DMS 273 (cell line): ENCODE measurements at regions not wholly inside any gene's neighbourhood (a gene's known extent, or its start where the extent isn't known, plus 50 kb on each side); places are given as distances from the start of the nearest gene placed in this dataset.
"Not testable (repeated sequence)": the region's sequence is repeated elsewhere in the genome, so short reads cannot be mapped to it uniquely, and the experiment has no call there.

Source experiments
- DNase-seq: peaks from one replicate; lab custom pipeline; 2025; ENCODE audit not compliant: unreplicated experiment; lab: John Stamatoyannopoulos, UW

DNA sequence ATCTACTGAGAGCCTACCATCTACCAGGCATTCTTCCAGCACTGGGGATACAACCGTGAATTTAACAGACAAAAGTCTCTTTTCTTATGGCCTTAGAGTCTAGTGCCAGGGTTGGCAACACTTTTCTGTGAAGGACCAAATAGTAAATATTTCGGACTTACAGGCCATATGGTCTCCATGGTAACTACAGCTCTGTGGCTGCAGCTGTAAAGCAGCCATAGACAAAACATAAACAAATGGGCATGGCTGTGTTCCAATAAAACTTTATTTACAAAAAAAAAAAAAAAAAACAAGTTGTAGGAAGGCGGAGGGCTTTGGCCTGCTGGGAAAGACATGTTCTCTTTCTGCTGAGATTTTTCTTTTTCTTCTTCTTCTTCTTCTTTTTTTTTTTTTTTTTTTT, 98.7 kb downstream of the ABCC12 start:
- peak; percentile 43 for DNase-seq

DNA sequence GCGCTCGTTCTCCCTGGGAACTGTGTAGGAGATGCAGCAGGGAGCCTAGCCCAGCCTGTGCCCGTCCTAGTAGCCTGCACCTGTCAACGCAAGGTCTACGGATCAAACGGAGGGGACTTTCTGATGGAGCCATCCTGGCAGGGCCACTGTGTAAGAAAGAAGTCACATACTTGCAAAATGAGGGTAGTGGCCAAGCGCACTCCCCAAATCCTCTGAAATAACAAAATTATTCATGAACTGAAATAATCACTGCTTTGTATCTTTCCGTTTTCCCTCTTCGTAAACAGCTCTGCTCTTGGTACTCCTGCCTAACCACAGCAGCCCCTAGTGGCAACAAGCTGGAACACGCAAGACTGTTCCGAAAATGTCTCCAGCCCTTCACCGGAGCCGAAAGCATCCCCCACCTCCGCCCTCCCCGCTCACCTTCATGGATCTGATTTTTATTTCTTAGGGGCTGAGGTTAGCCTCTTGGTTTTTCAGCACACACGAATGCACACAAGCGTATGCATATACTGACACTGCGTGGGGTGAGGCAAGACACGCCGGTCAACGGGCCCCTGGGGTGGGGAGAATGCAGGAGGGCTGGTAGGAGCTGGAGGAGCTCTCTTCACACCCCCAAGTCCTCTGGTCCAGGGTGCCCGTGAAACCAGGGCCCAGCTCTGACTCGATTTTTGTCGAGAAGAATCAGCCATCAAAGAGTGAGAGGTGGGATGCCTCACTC, 100.8 kb downstream of the ABCC12 start:
- peak; percentile 79 for DNase-seq

DNA sequence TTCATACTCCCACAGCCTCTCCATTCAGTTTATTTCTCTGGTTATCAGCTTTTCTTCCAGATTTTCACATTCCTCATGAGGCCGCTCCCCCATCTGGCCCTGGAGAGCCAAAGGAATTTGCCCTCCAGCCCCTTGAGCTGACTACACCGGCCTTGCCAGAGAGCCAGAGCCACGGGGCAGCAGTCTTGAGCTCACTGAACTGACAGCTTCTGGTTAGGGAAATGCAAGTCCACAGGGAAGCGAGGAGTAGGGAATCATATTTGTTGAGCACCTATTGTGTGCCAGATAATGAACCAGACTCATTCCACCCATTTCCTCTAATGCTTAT, 102.4 kb downstream of the ABCC12 start:
- DNase-seq = no peak

DNA sequence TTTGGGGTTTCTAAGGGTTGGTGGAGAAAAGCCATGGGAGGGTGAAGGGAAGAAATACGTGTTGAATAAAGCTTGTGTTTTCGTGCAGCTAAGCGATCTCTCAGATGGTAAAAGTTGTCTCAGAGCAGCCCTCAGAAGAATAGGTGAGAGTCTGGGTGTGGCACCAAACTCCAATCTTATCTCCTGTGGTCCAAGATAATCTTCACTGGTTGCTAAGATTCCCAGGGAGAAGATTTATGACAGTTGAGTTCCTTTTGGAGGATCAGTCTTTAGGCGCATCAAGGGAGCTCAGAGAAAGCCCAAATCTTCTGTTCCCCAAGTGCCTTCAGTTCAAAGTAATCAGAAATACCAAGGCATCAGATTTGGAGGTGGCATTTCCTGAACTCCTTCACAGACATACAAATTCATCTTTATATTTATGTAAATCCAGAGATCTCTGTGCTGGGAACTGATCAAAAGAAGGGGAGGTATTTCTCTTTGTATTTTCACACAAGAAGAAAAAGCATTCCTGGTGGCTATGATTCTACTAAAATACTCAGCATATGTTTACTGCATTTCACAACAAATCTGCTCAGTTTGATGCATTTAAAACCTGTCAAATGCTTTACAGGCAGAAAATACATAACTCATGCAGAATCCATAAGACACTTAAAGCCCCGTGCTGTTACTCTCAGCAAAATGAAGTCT, 102.9 kb downstream of the ABCC12 start:
- DNase-seq = no peak

DNA sequence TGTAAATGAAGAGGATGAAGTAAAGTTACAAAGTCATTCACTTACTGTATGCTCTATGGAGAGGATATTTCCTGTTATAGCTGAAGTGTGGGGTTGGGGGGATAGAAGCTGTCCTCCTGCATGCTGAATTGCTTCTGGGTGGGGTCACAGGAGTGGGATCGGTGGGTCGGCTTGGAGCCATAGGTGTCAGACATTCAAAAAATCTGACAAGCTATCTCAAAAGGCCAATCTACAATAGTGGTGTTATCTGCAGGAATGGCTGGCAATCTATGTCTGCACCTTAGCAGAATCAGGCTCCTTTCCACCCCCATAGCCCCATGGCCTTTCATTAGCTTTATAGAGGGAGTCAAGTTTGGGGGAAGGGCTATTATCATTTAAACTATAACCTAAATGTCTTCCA, 104.9 kb downstream of the ABCC12 start:
- no peak for DNase-seq

DNA sequence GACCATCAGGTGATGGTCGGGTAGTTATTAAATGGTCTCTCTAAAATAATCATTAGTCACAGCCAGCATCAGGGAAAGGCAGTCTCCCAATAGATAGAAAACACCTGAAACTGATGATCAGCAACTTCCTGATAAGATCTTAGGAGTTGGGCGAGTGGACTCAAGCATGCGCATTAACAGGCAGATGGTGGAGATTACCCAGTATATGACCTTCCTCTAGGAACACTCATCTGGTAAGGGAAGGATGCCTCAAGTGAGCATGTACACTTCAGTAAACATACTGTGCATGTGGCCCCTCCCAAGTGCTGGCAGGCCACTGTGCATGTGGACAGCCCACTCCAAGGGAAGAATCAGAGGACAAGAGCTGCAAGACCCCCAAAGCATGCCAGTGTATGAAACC, 105.9 kb downstream of the ABCC12 start:
- no peak for DNase-seq

DNA sequence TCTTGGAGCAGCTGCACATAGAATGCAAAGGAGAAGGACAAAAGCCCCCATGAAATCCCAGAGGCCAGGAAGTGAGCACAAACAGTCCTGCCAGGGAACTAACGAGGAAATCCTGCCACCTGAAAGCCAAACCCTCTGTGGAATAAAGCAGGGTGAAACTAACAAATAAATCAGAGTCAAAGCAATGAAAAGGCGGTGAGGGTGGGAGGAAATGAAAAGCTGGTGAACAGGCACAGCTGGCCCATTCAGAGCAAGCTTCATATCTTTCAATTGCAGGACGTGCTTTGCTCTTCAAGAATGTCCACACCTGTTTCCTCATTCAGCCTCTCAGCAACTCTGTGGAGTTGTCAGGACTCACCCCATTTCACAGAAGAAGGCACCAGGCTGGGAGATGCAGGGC, 108.1 kb downstream of the ABCC12 start:
- no peak for DNase-seq

DNA sequence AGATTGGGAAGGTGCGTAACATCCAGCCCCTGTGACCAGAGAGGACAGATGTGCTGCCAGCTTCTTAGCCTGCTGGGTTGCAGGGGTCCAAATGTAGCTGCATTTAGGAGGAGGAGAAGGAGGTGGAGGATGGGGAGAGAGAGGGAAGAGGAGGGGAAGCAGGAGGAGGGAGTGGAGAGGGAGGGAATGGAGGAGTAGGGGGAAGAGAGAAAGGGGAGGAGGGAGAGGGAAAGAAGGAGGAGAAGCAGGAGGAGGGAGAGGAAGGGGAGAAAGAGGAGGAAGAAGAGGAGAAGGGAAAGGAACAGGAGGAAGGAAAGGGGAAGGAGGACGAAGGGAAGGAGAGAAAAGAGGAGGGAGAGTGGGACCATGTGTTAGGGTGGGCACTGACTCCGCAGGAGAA, 108.6 kb downstream of the ABCC12 start:
- DNase-seq = no peak

DNA sequence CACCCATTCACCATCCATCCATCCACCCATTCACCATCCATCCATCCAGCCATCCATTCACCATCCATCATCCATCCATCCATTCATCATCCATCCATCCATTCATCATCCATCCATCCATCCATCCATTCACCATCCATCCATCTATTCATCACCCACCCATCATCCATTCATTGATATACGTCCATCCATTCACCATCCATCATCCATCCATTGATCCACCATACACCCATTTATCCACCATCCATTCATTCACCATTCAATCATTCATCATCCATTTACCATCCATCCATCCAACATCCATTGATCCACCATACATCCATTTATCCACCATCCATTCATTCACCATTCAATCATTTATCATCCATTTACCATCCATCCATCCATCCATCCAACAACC, 111.7 kb downstream of the ABCC12 start:
- no peak for DNase-seq

DNA sequence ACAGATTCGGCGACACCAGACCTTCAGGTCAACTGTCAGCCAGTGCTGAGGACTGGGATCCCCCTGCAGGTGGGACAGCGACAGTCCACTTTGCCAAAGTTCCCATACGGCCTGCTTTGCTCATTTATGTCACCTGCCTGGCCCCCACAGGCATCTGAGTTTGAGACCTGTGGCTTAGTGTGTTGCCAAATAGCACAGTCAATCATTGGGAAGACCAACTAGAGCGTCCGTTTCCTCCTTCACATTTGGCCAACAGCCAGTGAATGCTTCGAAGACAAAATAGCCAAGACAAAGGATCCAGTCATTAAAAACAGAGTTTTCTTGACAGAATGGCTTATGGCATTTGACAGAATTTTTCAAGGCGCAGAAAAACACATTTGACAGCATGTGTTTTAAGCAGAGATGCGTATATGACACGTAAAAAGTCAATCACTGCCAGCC, 113.8 kb downstream of the ABCC12 start:
- DNase-seq = peak; percentile 39

DNA sequence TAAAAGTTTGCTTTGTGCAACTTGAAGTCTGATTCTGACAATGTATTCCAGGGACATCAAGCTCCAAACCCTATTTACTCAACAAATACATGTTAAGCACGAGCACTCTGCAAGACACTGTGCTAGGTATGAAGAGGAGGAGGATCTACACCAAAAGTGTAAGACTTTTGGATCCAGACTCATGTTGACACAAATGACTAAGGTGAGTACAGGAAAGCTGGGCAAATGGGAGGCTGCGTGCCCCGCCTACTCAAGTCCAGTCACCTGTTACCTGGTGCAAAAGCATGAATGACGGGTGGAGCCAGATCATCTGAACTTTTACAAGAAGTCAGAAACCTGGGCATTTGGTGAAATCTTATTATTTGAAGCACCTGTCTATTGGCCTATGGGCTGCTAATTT, 120.7 kb downstream of the ABCC12 start:
- DNase-seq = no peak

DNA sequence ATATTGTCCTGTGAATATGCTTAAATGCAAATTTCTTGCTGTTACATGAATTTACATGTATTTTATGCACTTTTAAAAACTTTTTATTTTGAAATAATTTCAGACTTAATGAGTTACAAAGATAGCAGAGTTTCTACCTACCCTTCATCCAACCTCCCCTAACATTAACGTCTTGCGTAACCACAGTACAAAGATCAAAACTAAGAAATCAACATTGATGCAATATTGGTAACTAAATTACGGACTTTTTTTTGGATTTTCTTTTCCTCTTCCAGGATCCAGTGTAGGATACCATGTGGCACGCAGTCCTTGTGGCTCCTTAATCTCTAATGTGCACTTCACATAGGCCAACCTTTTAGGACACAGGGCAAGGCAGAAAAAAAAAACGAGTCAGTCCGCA, 124.9 kb downstream of the ABCC12 start:
- no peak for DNase-seq

DNA sequence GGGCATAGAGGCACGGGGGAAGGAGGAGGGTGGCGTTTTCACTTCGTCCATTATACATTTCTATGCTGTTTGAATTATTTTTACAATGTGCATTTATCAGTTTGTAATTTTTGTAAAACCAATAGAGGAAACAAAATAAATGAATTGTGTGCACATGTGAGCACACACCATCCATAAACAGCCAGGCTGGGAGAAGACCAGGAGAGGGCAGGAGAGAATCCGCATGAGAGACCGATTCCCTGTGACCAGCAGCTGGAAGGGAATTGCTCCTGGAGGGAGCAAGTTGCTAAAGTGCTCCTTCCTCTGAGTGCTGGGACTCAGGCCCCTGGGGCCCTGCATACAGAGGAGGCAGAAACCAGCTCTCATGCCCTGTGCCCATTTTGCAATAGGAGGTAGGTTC, 126.0 kb downstream of the ABCC12 start:
- no peak for DNase-seq

DNA sequence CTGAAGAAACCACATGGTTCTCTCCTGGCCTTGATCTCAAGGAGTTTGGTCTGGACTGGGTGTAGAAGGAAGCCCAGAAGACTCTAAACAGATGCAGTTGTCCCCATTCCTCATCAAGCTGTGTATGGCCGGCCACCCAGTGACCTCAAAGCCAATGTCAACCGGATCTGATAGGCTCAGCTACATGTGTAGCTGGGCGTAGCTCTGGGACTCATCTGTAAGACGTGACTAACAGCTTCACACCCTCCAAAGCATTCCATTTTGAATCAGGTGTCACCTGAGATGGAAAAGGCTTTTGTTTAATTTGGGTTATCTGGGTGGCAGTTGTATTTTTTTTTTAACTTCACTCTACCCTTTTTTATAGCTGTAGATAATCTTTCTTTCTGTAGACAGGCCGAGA, 130.4 kb downstream of the ABCC12 start:
- no peak for DNase-seq

DNA sequence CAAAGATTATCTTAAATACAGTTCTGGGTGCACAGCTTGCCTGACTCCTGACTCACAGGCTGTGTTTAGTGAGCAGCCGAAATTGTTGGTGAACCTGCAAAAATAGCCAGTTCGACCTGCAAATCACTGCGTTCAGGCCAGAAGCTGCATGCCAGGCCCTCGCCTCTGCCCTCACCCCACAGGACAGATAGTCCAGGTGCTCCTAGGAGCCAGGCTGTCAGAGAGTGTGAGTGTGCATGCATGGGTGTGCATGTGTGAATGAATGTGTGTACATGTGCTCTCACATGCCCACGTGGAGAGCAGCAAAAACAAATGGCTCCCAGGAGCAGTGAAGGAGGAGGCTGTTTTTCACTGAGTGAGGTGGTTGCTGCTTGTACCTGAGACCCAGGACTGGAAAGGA, 131.8 kb downstream of the ABCC12 start:
- no peak for DNase-seq

DNA sequence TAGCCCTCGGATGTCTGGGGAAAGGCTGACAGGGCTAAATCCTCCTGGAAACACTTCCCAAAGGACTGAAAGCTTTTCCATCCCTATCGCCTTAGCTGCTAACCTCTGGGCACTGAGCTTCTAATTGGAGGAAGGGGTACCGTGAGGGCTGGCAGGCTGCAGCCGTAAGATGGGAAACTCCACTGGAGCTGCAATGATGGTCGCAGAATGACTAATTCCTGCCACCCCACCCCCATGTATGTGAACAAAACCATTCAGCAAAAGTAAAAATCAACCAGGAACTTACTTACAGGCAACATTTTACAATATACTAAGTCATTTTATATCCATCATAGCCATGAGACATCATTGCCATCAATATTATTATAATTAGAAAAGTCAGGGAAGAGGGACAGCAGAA, 133.3 kb downstream of the ABCC12 start:
- DNase-seq = no peak

DNA sequence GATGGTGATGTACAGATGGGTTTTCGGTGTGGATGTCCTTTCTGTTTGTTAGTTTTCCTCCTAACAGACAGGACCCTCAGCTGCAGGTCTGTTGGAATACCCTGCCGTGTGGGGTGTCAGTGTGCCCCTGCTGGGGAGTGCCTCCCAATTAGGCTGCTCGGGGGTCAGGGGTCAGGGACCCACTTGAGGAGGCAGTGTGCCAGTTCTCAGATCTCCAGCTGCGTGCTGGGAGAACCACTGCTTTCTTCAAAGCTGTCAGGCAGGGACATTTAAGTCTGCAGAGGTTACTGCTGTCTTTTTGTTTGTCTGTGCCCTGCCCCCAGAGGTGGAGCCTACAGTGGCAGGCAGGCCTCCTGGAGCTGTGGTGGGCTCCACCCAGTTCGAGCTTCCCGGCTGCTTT, 135.2 kb downstream of the ABCC12 start:
- DNase-seq = not testable (repeated sequence)

DNA sequence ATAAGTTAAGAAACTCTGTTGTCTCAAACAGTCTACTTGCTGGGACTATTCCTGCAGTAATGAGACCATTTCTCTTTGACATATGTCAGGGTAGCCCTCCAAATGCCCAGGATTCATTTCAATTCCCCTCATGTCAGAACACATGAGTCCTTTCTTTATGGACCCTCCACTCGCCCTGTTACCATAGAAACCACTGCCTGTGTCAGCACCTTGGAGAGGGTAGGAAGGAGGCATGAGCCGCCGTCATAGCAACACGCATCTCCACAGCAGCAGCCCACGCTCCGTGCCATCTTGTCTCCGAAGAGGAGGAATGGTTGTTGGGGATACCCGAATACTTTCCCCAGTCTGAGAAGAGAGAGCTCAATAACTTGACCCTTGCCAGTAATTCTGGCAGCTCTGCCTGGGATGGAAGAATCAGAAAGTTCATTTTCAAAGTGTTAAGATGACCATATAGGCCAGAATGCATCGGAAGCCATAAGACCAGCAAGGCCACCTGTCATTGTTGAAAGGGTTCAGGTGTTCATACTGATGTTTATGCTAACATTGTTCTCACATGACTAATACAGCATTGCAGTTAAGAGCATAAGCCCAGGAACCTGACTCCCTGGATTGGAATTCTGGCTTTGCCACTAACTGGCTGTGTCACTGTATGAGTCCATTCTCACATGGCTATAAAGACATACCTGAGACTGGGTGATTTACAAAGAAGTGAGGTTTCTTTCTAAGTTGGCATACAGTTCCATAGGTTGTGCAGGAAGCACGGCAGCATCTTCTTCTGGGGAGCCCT, 141.3 kb downstream of the ABCC12 start:
- peak; percentile 57 for DNase-seq

DNA sequence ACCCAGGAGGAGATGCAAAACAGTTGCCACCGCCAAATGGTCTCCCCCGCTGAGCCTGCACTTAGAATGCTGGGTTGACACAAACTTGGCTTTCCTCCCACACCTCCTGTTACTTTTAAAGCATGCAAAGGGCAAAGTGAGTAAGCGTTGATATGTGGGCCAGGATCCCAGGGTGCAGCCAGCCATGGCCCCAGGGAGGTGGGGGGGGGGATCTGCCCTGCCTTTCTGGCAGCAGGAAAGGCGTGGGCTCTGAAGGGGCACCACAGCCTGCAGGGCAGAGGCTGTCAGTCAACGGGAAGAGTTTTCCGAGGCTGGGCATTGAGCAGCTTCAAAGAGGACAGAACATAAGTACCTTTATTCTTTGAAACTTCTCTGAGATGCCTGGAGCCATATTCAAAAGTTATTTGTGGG, 142.3 kb downstream of the ABCC12 start:
- DNase-seq = peak; percentile 97

DNA sequence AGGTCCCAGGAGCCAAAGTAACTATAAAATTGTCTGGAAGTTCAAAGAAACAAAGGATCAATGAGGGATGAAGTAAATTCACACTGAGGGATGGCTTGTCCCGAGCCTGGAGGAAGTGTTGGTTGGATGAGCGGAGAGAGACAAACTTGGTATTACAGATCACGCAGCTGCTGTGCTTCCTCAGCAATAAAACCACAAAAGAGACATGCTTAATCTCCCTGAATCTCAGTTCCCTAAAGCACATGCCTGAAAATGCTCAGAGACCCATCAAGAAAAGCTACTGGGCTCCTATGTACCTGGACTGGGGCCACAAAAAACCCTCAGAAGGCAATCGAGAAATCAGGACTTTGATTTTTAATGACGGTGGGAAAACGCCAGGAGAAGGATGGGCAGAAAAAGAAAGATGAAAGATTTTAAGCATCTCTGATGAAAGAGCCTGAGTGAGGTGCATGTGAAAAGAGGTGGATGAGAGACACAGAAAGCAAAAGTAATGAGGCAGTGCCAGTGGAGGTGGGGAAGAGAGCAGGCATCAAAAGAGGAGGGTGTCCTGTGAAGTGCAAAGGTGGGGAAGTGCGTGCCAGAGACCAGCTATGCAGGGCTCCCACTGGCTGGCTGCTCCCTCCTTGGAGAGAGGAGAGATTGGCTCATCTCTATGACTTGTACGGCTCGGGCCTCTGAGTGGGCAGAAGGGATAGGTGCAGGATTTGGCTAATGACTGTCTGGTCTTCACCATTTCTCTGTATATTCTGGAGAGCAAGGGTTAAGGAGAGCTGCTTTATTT, 143.7 kb downstream of the ABCC12 start:
- no peak for DNase-seq

DNA sequence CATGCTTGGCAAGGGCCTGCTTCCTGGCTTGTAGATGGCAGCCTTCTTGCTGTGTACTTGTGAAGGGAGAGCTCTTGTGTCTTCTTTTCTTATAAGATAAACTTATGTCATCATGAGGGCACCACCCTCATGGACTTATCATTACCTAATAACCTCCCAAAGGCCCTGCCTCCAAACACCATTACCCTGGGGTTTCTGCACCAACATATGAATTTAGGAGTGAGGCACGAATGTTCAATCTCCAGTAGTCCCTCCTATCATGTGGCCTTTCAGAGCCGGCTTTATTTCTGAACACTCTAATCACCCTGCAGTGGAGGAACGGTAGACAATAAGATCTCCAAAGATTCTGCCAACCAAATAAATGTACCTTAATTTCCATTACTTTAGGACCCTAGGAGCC, 144.3 kb downstream of the ABCC12 start:
- DNase-seq = no peak
